GM21619 (cell line): ENCODE measurements at regions not wholly inside any gene's neighbourhood (a gene's known extent, or its start where the extent isn't known, plus 50 kb on each side); places are given as distances from the start of the nearest gene placed in this dataset.
"Not testable (repeated sequence)": the region's sequence is repeated elsewhere in the genome, so short reads cannot be mapped to it uniquely, and the experiment has no call there.

Experiments
- ATAC-seq: cut with Tn5 transposase; IDR thresholded peaks from one replicate; pipeline ENCODE4 v1.9.1; 2021; ENCODE audit not compliant: unreplicated experiment

DNA sequence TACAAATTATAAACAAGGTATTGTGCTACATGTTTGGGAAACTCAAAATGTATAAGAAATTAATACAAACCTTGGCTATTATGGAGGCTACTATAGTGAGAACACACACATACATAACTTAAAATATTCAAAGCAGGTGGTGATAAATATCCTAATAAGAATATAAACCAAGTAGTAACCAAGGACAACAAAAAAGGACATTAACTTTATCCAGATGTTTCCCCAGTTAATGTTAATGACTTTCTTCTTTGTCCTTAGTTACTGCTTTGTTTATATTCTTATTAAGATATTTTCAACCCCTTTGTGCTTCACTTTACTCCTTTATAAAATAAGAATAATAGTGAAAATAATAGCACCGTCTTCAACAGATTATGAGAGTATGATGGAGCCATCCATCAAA, 241.6 kb downstream of the CALCRL start:
- ATAC-seq: no peak

GRCh38 chr2:187206071-187206470, 242.0 kb downstream of the CALCRL start:
- ATAC-seq: no peak

GRCh38 chr2:187198136-187198535, 249.9 kb downstream of the CALCRL start:
- ATAC-seq: no peak

- ATAC-seq: no peak
Measured at GRCh38 chr2:187194049-187194448, 254.0 kb downstream of the CALCRL start.

DNA sequence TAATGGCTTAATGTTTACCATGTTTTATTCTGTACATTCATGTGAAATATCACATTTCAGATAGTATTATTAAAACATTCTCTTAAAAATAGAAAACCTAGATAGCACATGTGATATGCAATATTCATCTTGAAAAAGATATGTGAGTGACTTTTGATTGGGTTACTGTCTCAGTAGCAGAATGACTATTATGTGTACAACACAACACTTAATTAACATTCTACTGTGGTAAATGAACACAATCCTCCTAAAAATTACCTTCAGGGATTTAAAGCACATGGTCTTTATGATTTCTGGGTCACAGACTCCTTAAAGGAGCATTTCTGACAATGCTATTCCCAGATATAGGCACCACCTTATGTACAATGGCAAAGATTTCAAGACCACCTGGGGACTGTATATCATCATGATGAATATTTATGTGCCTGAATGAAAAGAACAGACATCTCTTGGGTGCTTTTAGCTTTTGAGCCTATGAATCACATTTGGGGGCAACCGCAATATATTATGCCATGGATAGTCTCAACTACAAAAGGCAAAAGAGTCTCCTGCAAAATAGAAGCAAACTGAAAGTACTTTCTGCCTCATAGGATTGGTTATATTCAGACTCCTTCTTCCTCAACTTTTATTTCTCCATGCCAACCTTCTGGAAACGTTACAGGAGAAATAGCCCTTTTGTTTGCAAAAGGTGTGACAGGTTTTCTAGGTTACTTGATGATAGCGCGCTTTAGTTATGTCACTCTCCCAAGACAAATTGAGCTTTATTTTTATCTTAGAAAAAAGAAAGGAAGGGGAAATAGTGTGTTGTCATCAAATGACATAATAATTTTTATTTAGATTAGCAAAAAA, 259.0 kb downstream of the CALCRL start:
- no peak for ATAC-seq

- no peak for ATAC-seq
Measured at GRCh38 chr2:187187519-187187918, 260.5 kb downstream of the CALCRL start.

DNA sequence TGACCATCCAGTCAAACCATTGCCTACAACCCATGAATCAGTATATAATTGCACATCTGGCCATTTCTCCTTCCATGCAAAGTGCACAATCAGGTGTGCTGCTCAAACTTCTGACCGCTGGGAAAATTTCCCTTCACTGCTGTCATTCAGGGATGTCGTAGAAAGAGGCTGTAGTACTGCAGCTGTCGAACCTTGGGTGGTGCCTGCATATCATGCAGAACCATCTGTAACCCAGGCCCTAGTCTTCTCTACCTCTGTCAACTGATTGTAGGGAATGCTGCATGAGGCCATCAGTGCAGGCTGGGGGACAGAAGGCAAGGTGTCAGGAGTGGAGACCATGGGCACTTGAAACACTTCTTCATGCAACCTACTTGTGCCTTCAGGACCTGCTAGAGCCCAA, 267.5 kb downstream of the CALCRL start:
- no peak for ATAC-seq

- ATAC-seq: not testable (repeated sequence)
Measured at GRCh38 chr2:187178876-187179275, 269.2 kb downstream of the CALCRL start.

DNA sequence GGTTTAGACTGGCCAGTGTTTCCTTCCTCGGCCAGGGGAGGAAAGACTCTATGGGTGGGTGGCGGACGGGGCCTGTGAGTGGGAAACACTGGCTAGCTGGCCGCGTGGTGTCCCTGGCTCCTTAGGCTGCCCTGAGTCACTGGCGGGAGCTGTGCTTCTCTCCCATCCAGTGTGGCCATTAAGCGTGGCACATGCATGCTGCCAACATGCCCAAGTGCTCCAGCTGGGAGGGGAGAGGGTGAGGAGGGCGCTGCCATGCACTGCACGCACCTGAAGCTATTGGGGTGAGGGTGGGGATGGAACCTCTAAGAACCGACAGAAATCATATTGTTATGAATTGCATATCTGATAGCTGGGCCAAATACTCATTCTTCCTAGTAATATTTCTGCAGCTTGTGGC, 270.8 kb downstream of the CALCRL start:
- no peak for ATAC-seq

- no peak for ATAC-seq
Measured at GRCh38 chr2:187174582-187174981, 273.5 kb downstream of the CALCRL start.

- ATAC-seq: peak; percentile 34
Measured at GRCh38 chr2:187171318-187171717, 276.7 kb downstream of the CALCRL start.

DNA sequence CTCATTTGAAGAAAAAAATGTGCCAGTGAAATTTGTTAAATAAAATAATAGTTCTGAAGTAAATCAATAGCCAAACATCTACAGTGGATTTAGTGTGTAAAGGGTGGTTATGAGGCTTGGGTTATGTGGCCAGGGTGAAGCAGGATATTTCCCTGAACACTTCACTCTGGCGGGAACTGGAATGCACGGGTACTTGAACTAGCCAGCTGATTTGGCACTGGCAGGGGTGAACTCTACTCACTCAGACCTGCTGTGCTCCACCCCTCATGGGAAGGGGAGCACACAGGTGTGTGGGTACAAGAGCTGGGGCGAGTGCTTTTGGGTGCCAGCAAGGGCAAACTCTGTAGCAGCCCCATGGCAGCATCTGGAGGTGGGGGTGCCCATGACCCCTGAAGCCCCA, 278.2 kb downstream of the CALCRL start:
- no peak for ATAC-seq

GRCh38 chr2:187168720-187169713, 279.0 kb downstream of the CALCRL start:
- ATAC-seq: peak; percentile 66

GRCh38 chr2:187167491-187167890, 280.6 kb downstream of the CALCRL start:
- no peak for ATAC-seq

GRCh38 chr2:187165936-187166610, 282.0 kb downstream of the CALCRL start:
- ATAC-seq: no peak

DNA sequence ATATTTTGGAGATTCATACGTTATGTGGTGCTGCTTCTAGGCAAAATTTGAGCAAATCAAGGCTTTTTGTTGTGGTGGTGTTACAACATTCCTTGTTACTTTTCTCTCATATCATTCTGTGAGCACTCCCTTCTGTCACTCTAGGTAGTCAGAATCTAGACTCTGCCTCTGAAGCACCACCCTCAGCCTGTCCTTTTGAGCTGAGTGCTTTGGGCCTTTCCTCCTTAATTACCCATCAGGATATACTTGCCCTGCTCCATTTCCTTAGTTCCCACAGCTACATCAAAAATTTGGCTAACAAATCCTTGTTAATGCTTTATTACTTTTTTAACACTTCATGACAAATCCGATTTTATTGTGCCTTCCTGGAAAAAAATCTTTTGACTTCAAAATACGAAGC, 289.6 kb downstream of the CALCRL start:
- ATAC-seq: no peak

DNA sequence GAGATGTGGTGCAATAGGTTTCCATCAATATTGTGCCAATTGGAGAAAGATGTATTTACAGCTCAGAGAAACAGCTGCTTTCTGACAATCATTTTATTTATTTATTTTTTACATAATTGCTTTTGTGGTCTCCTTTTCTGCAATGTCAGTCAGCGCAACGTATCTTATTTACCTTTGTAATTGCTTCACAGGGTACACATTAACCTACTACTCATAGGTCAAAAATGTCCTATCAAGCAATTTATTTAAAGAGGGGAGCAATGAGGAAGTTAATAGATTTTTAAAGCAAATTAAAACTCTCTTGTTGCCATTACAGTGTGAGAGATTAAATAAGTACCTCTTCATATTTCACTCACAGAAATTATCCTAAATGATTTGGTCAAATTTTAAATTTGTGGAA, 291.0 kb downstream of the CALCRL start:
- no peak for ATAC-seq

- no peak for ATAC-seq
Measured at GRCh38 chr2:187155476-187155875, 292.6 kb downstream of the CALCRL start.

DNA sequence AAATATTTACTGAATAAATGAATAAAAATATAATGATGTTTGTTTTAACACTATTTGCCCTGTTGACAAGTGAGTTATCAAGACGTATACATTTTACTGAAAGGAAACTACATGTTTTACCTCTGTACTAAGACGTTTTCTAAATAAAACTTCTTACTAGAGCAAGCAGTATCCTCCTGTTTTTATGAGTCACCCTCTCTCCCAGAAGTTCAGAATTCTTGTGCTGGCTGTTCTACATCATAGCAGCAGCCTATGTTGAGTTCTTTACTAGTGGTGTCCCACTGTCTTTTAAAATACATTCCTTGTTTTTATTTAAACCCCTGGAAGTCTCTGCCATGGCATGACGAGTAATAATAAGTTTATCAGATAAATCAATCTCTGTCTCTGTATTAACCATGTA, 297.4 kb downstream of the CALCRL start:
- no peak for ATAC-seq

GRCh38 chr2:187148059-187148714, 299.2 kb upstream of the ZSWIM2 start:
- ATAC-seq: no peak

GRCh38 chr2:187143537-187143936, 294.6 kb upstream of the ZSWIM2 start:
- no peak for ATAC-seq
